Activated naive CD4-positive, alpha-beta T cell treated with anti-CD3 and anti-CD28 coated beads, Interleukin-2, amount 50 U/mL, for 24 hours (primary cell): ENCODE measurements at regions not wholly inside any gene's neighbourhood (a gene's known extent, or its start where the extent isn't known, plus 50 kb on each side); places are given as distances from the start of the nearest gene placed in this dataset.
"Not testable (repeated sequence)": the region's sequence is repeated elsewhere in the genome, so short reads cannot be mapped to it uniquely, and the experiment has no call there.

Experiments
- H3K27ac Mint-ChIP-seq: one replicate; pipeline ENCODE4 v1.8.0; 2021; ENCODE audit warnings: mild to moderate bottlenecking, mixed read lengths
- H3K27me3 Mint-ChIP-seq: one replicate; pipeline ENCODE4 v1.8.0; 2021; ENCODE audit warnings: mixed read lengths
- H3K36me3 Mint-ChIP-seq: one replicate; pipeline ENCODE4 v1.8.0; 2021; ENCODE audit warnings: mixed read lengths
- H3K4me1 Mint-ChIP-seq: one replicate; pipeline ENCODE4 v1.8.0; 2021; ENCODE audit warnings: mixed read lengths
- H3K4me3 Mint-ChIP-seq: one replicate; pipeline ENCODE4 v1.8.0; 2021; ENCODE audit warnings: mild to moderate bottlenecking, mixed read lengths
- H3K9me3 Mint-ChIP-seq: one replicate; pipeline ENCODE4 v1.8.0; 2021; ENCODE audit warnings: mixed read lengths

DNA sequence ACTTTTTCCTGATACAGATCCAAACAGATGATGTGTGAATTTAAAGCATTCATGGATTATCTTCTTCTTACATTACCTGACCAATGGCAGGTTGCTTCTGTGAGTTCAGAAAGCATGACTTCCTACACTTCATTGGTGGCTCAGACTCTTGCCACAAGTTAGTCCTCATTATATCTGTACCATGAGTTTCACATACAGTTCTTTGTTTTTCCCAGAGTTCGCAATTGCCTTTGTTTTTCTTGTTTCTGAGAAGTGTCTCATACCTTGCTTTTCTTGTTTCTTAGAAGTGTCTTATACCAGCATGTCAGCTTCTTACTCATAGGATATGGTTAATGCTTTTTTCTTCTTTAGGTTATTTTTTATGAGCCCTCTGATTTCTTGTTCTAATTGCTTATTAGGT, 133.8 kb upstream of the TLE3 start:
- no peak overlapping the region for H3K27ac Mint-ChIP-seq
- H3K9me3 Mint-ChIP-seq: peaks cover 22% of the 10 kb centered on the region
- H3K4me1 Mint-ChIP-seq: peaks cover 13% of the 10 kb centered on the region
- H3K4me3 Mint-ChIP-seq: no peak overlapping the region
- no peaks in the 10 kb centered on the region for H3K27me3 Mint-ChIP-seq
- H3K36me3 Mint-ChIP-seq: peaks cover 14% of the 10 kb centered on the region

DNA sequence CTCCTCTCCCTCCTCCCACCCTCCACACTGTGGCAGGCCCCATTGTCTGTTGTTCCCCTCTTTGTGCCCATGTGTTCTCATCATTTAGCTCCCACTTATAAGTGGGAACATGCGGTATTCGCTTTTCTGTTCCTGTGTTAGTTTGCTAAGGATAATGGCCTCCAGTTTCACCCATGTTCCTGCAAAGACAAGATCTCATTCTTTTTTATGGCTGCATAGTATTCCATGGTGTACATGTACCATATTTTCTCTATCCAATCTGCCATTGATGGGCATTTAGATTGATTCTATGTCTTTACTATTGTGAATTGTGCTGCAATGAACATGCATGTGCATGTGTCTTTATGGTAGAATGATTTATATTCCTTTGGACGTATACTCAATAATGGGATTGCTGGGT, 130.2 kb upstream of the TLE3 start:
- not testable (repeated sequence) for H3K4me3 Mint-ChIP-seq, H3K27ac Mint-ChIP-seq, H3K4me1 Mint-ChIP-seq, H3K27me3 Mint-ChIP-seq
- peaks cover 14% of the 10 kb centered on the region for H3K36me3 Mint-ChIP-seq
- peaks cover 22% of the 10 kb centered on the region for H3K9me3 Mint-ChIP-seq

DNA sequence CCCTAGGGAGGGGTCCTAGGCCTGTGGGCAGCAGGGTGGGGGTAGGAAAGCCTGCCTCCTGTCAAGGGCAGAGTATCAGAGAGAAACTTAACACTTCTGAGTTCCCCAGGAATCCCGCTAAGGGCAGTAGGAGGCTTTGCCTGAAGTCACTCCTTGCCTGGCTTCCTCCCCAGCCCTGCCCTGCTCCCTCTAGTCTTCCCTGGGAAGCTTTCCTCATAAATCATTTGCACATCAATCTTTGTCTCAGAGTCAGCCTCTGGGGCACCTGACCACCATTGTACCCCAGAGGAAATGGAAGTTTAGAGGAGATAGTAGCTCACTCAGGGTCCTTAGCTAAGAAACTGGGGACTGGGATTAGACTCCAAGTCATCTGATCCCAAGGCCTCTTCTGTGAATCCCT, 129.4 kb upstream of the TLE3 start:
- H3K36me3 Mint-ChIP-seq: peaks cover 11% of the 10 kb centered on the region
- H3K4me1 Mint-ChIP-seq: peaks cover 13% of the 10 kb centered on the region
- H3K4me3 Mint-ChIP-seq: no peak overlapping the region
- no peaks in the 10 kb centered on the region for H3K27me3 Mint-ChIP-seq
- peaks cover 16% of the 10 kb centered on the region for H3K9me3 Mint-ChIP-seq
- H3K27ac Mint-ChIP-seq: no peak overlapping the region

DNA sequence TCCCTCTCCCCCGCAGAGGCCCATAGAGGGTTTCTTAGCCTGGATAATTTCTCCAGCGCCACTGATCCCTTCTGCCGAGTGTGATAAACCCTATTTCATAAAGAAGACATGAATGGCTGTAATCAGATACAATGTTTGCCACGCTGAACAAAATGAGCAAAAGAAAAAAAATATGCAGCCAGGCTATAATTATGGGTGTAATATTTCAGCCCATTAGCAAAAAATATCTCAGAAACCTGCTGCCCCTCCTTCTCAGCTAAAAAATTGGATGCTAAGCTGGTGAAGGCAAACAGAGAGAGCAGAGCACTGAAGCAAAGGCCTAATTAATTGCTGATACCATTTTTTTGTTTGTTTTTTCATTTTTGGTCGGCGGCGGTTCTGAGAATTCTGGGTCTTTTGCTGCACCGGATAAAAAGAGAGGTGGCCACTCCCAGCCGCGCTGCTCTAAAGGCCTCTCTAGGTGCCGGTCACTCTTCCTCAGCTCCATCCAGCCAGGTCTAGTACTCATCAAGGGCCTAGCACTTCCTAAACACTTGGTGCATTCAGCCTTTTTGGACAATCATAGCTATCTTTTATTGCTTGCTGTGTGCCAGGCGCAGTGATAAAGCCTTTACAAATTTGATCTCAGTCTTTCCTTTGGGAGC, 128.7 kb upstream of the TLE3 start:
- H3K27me3 Mint-ChIP-seq: no peaks in the 10 kb centered on the region
- H3K27ac Mint-ChIP-seq: peak overlapping the region; percentile 30
- H3K36me3 Mint-ChIP-seq: peaks cover 5% of the 10 kb centered on the region

DNA sequence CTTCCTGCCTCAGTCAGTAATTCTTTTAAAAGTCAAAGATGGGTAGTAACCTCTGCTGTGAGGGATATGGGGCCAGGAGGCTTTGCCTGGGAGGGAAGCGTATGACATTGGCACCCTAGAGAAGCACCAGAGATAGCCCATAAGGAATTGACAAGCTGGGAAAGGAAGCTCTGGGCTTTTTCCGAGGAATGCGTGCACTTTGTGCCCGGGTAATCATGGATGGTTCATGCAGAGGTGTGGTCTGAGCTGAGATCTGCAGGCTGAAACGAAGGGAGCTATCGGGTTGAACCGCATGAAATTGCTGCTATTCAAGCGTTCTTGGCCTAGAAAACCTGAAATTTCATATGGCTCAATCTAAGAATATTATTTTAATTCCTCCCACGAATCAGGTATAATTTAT, 127.7 kb upstream of the TLE3 start:
- Mint-ChIP-seq H3K36me3 (peaks cover 4% of the 10 kb centered on the region), H3K9me3 (peaks cover 8% of the 10 kb centered on the region), H3K4me1 (peaks cover 13% of the 10 kb centered on the region), H3K4me3 (no peak overlapping the region), H3K27ac (no peak overlapping the region), H3K27me3 (no peaks in the 10 kb centered on the region)

More for the DNA sequence above, 128.7 kb upstream of the TLE3 start:
- H3K4me3 Mint-ChIP-seq: no peak overlapping the region
- H3K4me1 Mint-ChIP-seq: peaks cover 13% of the 10 kb centered on the region
- peaks cover 9% of the 10 kb centered on the region for H3K9me3 Mint-ChIP-seq

DNA sequence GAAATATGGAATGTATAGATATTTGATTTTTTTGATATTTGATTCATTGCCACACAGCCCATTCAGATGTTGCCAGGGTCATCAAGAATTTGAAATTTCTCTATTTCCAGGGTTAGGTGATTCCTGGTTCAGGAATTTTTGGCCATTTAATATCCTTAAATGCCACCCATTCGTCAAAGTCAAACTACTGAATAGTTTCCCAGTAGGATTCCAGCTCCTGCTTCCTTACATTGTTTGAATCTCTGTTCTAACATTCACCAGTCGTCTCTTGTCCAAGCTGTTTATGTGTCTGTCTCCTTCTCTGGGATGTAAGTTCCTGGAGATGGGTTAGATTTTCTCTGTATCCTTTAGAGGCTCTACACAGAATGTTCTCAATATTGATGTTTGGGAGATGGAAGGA, 124.9 kb upstream of the TLE3 start:
- H3K4me3 Mint-ChIP-seq: no peak overlapping the region
- H3K27ac Mint-ChIP-seq: no peak overlapping the region
- H3K9me3 Mint-ChIP-seq: no peaks in the 10 kb centered on the region
- no peaks in the 10 kb centered on the region for H3K36me3 Mint-ChIP-seq
- H3K27me3 Mint-ChIP-seq: no peaks in the 10 kb centered on the region
- peaks cover 13% of the 10 kb centered on the region for H3K4me1 Mint-ChIP-seq

DNA sequence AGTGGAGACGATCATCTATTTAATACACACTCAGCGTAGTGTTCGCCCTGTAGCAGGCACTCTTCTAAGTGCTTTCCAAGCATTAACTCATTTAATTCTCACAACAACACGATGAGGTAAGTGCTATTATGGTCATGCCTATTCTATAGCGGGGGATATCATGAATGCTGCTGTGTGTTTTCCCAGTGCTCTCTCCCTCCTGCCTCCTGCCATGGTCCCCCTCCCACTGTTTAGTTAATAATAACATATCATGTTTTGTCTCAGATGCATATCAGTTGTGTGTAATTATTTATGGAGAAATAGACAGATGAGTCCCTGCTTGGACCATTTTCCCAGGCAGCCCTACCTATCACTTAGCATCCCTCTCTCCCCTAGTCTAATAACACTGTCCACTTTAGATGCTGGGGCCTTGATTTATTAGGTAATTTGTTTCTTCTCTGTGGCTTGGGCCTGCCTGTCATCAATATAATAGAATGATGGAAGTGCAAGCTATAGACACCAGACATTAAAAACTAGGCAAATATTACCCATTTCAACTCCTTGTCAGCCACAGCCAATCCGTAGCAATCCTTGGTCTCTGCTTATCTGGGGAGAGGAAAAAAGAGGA, 122.9 kb upstream of the TLE3 start:
- no peaks in the 10 kb centered on the region for H3K36me3 Mint-ChIP-seq
- H3K9me3 Mint-ChIP-seq: no peaks in the 10 kb centered on the region
- no peak overlapping the region for H3K27ac Mint-ChIP-seq
- no peak overlapping the region for H3K4me3 Mint-ChIP-seq
- peaks cover 13% of the 10 kb centered on the region for H3K4me1 Mint-ChIP-seq
- H3K27me3 Mint-ChIP-seq: no peaks in the 10 kb centered on the region

DNA sequence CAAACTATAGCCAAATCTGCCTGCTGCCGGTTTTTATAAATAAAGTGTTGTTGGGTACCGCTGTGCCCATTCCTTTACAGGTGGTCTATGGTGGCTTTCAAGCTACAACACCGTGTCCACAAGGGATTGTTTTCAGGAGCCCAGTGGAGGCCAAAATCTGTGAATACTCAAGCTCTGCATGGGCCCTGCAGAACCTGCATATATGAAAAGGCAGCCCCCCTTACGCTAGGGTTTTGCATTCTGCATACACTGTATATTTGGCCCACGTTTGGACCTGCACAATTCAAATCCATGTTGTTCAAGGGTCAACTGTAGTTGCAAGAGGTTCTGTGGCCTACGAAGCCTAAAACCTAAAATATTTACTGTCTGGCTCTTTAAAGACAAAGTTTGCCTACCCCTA, 122.2 kb upstream of the TLE3 start:
- H3K4me3 Mint-ChIP-seq: no peak overlapping the region
- H3K27me3 Mint-ChIP-seq: no peaks in the 10 kb centered on the region
- H3K36me3 Mint-ChIP-seq: no peaks in the 10 kb centered on the region
- peaks cover 13% of the 10 kb centered on the region for H3K4me1 Mint-ChIP-seq
- H3K9me3 Mint-ChIP-seq: no peaks in the 10 kb centered on the region
- H3K27ac Mint-ChIP-seq: no peak overlapping the region

DNA sequence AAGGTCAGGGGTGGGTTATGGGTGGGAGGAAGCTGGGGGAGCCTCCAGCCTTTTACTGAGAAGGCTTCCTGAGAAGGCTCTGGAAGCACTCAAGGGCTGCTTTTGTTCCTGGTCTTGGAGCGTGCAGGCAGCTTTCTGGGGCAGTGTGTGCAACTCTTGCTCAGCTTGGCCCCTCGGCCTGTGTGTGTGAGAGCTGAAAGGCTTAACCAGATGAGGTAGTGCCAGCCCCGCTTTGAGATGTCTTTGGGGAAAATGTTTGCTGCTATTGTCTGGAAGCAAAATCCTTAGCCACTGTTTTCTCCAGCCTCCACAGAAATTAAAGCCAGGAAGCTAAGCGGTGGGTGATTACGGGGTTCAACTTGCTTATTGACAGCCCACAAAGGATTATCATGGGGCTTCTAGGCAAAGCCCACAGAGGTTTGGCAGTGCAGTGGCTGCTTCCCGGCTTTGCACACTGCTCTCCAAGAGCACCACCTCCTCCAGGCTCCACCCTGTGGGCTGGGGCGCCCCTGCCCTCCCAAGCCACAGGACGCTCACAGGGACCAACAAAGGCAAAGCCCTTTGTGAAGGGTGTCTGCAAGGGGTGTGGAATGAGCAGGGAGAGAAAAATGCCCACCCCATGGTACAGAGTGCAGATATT, 121.7 kb upstream of the TLE3 start:
- Mint-ChIP-seq H3K4me1 (peaks cover 13% of the 10 kb centered on the region), H3K27ac (no peak overlapping the region), H3K9me3 (no peaks in the 10 kb centered on the region), H3K4me3 (no peak overlapping the region), H3K36me3 (no peaks in the 10 kb centered on the region), H3K27me3 (no peaks in the 10 kb centered on the region)

DNA sequence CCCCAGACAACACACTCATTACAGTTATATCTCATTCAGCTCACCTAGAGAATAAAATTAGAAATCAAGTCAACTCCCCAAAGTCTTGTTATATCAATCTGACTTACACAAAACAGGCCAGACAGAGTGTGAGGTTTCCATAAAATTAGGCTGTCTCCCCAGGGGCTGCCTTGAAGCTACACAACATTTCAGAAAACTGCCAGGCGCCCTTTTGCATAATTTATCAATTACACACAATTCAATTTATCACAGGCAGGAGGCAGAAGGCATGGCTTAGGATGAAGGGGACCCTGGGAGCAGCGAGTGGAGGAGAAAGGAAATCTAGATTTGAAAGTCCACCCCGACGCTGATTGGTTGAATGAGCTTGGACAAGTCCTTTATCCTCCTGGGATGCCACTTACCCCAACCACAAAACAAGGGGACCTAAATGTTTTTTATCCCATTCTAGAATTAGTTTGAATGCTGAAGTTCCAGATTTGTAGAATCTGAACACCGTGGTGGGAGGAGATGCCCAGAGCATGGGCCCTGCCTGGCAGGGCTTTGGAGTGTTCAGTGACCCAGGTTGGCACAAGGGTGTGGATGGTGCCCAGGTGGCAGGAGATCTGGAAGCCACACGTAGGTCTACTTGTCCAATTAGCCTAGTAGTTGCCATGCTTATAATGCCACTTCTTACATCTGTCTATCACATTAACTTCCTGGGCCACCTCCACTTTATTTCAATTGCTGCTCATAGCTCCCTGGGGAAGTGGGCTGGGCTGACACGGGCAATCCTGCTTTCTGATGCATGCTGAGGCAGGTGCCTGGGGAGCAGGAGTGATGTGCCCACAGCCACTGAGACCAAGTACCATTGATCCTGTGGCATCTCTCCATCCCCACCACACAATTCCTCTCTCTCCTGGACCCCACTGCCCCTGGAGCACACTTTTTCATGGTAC, 119.8 kb upstream of the TLE3 start:
- Mint-ChIP-seq H3K27ac (no peak overlapping the region), H3K4me1 (no peaks in the 10 kb centered on the region), H3K36me3 (no peaks in the 10 kb centered on the region), H3K27me3 (no peaks in the 10 kb centered on the region), H3K9me3 (no peaks in the 10 kb centered on the region), H3K4me3 (no peak overlapping the region)

DNA sequence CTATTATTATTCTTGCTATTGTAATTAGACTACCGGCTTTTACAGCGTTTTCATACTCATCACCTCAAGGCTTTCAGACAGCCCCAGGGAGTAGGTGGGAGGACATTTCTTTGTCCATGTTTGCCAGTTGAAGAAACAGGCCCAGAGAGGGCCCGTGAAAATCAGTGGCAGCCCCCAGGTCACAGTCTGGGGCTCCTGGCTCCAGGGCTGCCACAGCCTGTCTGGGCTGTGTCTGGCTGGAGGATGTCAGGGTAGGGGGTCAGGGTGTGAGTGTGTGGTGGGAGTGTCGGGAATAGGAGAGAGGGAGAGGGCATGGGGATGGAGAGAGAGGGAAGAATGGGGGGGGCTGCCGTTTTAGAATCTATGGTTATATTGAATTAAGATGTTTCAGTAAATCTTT, 118.2 kb upstream of the TLE3 start:
- Mint-ChIP-seq H3K27ac (no peak overlapping the region), H3K36me3 (no peaks in the 10 kb centered on the region), H3K4me1 (no peaks in the 10 kb centered on the region), H3K27me3 (no peaks in the 10 kb centered on the region), H3K9me3 (no peaks in the 10 kb centered on the region), H3K4me3 (no peak overlapping the region)

DNA sequence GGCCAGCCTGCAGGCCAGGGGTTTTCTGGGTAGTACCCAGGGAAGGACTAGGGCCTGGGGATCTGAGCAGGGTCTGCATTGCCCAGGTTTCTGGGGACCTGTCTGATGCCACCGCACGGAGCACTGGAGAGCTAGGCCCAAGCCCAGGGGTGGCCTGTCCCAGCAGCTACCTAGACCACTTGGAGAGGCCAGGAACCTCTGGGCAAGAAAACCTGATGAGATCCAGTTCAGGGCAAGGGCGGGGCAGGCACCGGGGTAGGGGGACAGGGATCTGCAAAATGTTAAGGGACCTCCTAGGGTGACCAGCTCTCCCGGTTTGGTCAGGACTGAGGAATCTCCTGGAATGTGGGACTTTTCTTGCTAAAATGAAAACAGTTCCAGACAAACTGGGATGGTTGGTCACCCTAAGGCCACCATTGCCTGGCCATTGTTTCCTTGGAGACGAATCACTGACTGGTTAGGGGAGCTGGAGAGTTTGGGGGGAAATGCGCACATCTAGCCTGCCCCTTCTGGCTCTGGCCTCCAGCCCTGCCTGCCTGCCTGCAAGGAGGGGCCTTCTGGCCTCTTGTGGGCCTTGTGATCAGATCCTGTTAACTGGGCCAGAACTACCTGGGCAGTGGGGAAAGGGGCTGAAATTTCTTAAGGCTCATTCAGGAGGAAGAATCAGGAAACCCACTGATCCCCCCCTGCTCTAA, 117.4 kb upstream of the TLE3 start:
- H3K4me1 Mint-ChIP-seq: no peaks in the 10 kb centered on the region
- H3K36me3 Mint-ChIP-seq: no peaks in the 10 kb centered on the region
- H3K27ac Mint-ChIP-seq: no peak overlapping the region
- H3K9me3 Mint-ChIP-seq: no peaks in the 10 kb centered on the region
- H3K4me3 Mint-ChIP-seq: no peak overlapping the region
- no peaks in the 10 kb centered on the region for H3K27me3 Mint-ChIP-seq

DNA sequence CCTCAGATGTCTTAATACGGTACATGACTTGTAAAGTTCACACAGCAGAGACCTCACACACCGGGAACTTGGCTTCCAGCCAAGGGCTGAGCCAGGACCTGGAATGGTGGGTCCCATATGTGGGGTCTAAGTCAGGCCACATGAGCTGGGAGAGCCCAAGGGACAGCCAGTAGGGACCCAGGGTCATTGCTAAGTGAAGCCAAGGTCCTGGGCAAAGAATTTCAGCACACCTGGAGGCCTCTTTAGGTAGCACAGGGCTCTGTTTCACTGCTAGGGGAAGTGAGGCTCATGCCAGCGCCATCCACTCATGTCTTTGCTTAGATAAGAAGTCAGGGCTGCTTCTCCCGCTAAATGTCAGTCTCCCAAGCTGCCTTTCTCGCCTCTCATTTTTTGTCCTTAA, 116.6 kb upstream of the TLE3 start:
- Mint-ChIP-seq H3K27ac (no peak overlapping the region), H3K4me1 (no peaks in the 10 kb centered on the region), H3K4me3 (no peak overlapping the region), H3K36me3 (no peaks in the 10 kb centered on the region), H3K9me3 (no peaks in the 10 kb centered on the region), H3K27me3 (no peaks in the 10 kb centered on the region)

DNA sequence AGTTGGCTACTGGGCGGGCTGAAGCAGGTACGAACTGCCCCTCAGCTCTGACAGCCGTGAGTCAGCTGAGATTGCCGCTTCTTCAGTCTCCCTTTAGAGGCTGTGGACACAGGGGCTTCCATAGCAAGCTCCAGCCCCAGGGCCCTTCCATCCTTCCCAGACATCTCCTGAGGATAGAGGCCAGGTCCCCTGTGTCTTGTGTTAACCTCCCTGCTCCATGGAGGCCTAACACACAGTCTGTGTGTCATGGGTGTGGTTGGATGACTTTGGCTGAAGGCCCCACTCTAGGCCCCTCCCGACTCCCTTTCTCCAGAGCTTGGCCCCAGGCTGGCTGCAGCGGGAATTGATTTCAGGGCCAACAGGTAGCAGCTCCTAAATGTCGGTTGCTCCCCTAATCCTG, 116.1 kb upstream of the TLE3 start:
- Mint-ChIP-seq H3K27ac (no peak overlapping the region), H3K4me3 (no peak overlapping the region), H3K4me1 (no peaks in the 10 kb centered on the region), H3K9me3 (no peaks in the 10 kb centered on the region), H3K27me3 (no peaks in the 10 kb centered on the region), H3K36me3 (no peaks in the 10 kb centered on the region)

DNA sequence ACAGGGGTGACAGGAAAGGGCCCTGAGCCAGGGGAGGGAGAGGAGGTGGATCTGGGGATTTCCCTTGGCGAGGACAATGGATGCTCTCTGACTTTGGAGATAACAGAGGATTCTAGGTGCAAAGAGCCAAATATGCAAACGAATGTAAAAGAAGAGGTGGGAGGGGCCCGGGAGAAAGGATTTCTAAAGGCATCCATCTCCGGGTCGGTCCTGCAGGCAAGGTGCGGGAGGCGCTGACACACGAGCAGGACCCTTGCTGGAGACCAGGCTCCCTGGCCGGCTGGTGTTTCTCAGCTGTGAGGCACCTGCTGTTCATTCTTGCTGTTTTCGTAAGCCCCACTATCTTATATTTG, 115.2 kb upstream of the TLE3 start:
- no peak overlapping the region for H3K4me3 Mint-ChIP-seq
- H3K27me3 Mint-ChIP-seq: no peaks in the 10 kb centered on the region
- H3K36me3 Mint-ChIP-seq: no peaks in the 10 kb centered on the region
- no peak overlapping the region for H3K27ac Mint-ChIP-seq
- H3K4me1 Mint-ChIP-seq: no peaks in the 10 kb centered on the region
- H3K9me3 Mint-ChIP-seq: no peaks in the 10 kb centered on the region
